Ovary (tissue), 7 donors: ENCODE measurements at regions not wholly inside any gene's neighbourhood (a gene's known extent, or its start where the extent isn't known, plus 50 kb on each side); places are given as distances from the start of the nearest gene placed in this dataset.

Source experiments
- DNase-seq, 5 donors: peaks; one replicate each; pipeline ENCODE4 v3.0.0-alpha.2; 2019 to 2020
- H3K27ac ChIP-seq, 2 donors: fragments of 200-600 bp; one replicate each; pipeline versions ENCODE4 v1.5.1 to v1.8.0; 2019 to 2022
- H3K27me3 ChIP-seq: fragments of 200-600 bp; one replicate; pipeline ENCODE4 v1.8.0; 2022
- H3K36me3 ChIP-seq: fragments of 200-600 bp; sonication (generic); one replicate; pipeline ENCODE4 v1.5.1; 2019
- H3K4me1 ChIP-seq: one replicate; pipeline ENCODE4 v1.8.1; 2013; ENCODE audit warnings: mild to moderate bottlenecking, moderate library complexity; ENCODE audit not compliant: insufficient read depth
- H3K4me3 ChIP-seq: fragments of 200-600 bp; sonication (generic); one replicate; pipeline ENCODE4 v1.5.1; 2017
- H3K9me3 ChIP-seq, 2 donors: fragments of 200-600 bp in 1 of 2; sonication (generic) in 1 of 2; one replicate each; pipeline versions ENCODE4 v1.5.1 to v1.8.1; 2013 to 2019; ENCODE audit warnings: mild to moderate bottlenecking in 1 of 2, moderate library complexity in 1 of 2
- EP300 ChIP-seq: sonication (generic); formaldehyde crosslinking; IDR thresholded peaks from one replicate; pipeline ENCODE4 v1.6.1; 2017; ENCODE audit warnings: antibody characterized with exemption
- POLR2A ChIP-seq: fragments of 450-650 bp; IDR thresholded peaks from one replicate; pipeline ENCODE4 v1.6.1; 2017; ENCODE audit warnings: antibody characterized with exemption, mild to moderate bottlenecking, moderate library complexity
- WGBS, 3 donors: extraction: QIAGEN DNeasy Blood & Tissue Kit in 1 of 3; methylation state at CpG; one replicate each; pipeline versions ENCODE4 v1.1.5 to v1.1.7; 2013 to 2017; 5-methylcytosine and 5-hydroxymethylcytosine counted together
- intact Hi-C, 4 donors: fragments of 100-400 bp; cut with DNase I; formaldehyde crosslinking; loops; one replicate each; pipeline versions ENCODE4 v1.11.0 to v1.15.1; 2022 to 2023
- TF ChIP-seq, protein P1 (sequence below), 3 donors: fragments of 450-650 bp in 2 of 3; fragments of 200-600 bp in 1 of 3; IDR thresholded peaks; one replicate each; pipeline versions ENCODE4 v1.5.1 to v1.8.0; 2016 to 2022; ENCODE audit warnings: antibody characterized with exemption in 3 of 3, mild to moderate bottlenecking in 1 of 3
- donor health status: DM: no; HTN: no; CAD: no; lungs with moderate emphysema.
- donor health status: DM: no; HTN: no; CAD: no.
- donor health status: Bipolar disorder and iron deficiency.
- donor health status: DM: no; HTN: no; CAD: no.
- donor health status: DM: yes; HTN: yes; CAD: no.

DNA sequence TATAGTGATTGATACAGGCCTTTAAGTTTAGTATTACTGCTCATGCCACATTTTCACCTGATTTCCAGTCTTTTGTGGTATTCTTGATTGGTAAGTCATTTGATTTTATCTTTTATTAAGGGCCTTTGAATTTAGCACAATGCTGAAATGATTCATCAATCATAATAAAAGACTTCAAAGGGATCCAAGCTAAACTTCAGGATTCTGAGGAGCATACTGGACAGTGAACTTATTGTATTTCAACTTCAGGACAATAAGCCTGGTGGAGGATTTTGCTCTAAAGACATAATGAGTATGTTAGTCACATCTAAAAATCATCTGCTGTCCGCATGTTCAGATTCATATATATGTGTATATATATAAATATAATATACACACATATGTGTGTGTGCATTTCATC is 233.3 kb downstream of the SETD4 start:
- TF ChIP-seq, protein P1, sequence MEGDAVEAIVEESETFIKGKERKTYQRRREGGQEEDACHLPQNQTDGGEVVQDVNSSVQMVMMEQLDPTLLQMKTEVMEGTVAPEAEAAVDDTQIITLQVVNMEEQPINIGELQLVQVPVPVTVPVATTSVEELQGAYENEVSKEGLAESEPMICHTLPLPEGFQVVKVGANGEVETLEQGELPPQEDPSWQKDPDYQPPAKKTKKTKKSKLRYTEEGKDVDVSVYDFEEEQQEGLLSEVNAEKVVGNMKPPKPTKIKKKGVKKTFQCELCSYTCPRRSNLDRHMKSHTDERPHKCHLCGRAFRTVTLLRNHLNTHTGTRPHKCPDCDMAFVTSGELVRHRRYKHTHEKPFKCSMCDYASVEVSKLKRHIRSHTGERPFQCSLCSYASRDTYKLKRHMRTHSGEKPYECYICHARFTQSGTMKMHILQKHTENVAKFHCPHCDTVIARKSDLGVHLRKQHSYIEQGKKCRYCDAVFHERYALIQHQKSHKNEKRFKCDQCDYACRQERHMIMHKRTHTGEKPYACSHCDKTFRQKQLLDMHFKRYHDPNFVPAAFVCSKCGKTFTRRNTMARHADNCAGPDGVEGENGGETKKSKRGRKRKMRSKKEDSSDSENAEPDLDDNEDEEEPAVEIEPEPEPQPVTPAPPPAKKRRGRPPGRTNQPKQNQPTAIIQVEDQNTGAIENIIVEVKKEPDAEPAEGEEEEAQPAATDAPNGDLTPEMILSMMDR (IDR thresholded peaks at IDR 0.05): no peak
- TF ChIP-seq EP300: no peak
- TF ChIP-seq POLR2A: no peak
- 100% methylated on average over 1 of the region's 1 CpG for WGBS, 3 donors
- Histone ChIP-seq H3K4me1 (no peaks in the 10 kb centered on the region), H3K4me3 (no peak overlapping the region), H3K27me3 (no peaks in the 10 kb centered on the region), H3K36me3 (no peaks in the 10 kb centered on the region), H3K9me3 (no peaks in the 10 kb centered on the region), H3K27ac (no peak overlapping the region)
- no peak for DNase-seq
- intact Hi-C loops: no loop called here

DNA sequence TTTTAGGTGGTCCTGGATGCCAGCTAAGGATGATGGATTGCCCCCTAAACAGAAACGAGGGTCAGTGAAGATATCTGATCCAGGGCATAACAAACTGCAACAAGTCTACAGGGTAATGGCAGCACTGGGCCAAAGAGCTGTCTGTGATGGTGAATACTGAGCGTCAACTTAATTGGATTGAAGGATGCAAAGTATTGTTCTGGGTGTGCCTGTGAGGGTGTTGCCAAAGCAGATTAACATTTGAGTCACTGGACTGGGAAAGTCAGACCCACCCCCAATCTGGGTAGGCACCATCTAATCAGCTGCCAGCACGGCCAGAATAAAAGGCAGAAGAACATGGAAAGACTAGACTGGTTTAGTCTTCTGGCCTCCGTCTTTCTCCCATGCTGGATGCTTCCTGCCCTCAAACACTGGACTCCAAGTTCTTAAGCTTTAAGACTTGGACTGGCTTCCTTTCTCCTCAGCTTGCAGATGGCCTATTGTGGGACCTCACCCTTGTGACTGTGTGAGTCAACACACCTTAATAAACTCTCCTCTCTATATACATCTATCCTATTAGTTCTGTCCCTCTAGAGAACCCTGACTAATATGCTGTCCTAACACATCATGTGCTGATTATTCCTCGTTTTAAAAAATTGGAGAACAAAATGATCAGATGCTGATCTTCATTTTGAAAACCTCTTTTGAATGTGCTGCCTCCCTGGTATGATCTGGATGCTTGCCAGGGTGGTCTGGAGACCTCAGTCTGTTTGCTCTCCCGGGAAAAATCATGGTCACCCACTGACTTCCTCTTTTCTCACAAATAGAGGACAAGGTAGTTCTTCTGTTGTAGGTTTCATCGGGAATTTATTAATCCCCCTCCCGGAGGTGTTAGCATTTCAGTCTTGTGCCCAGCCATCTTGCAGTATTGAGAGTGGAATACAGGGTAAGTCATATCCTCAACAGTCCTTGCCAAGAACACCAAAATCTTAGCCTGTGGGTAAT is 234.7 kb downstream of the SETD4 start:
- Histone ChIP-seq H3K27ac (no peak overlapping the region), H3K36me3 (no peaks in the 10 kb centered on the region), H3K9me3 (no peaks in the 10 kb centered on the region), H3K27me3 (no peaks in the 10 kb centered on the region), H3K4me1 (no peaks in the 10 kb centered on the region), H3K4me3 (no peak overlapping the region)
- TF ChIP-seq, protein P1 (IDR thresholded peaks at IDR 0.05): no peak
- TF ChIP-seq EP300 (no peak), POLR2A (no peak)
- intact Hi-C loops: no loop called here
- no peak for DNase-seq
- WGBS, 3 donors: 84 to 90% (median 88%) methylated on average over 8 of the region's 8 CpGs

DNA sequence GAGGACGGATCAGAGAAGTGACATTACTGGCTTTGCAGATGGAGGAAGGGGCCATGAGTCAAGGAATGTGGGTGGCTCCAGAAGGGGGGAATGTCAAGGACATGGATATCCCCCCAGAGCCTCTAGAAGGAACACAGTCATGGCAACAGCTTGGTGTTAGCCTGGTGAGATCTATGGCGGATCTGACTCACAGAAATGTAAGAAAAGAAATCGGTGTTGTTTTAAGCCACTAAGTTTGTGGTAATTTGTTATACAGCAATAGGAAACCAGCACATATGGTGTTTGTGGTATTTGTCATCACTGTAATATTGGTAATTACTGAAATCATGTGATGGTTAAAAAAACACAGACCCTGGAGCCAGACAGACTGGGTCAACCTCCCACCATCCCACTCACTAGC is 236.2 kb downstream of the SETD4 start:
- intact Hi-C loops: no loop called here
- Histone ChIP-seq H3K36me3 (no peaks in the 10 kb centered on the region), H3K4me3 (no peak overlapping the region), H3K9me3 (no peaks in the 10 kb centered on the region), H3K27me3 (no peaks in the 10 kb centered on the region), H3K27ac (no peak overlapping the region), H3K4me1 (no peaks in the 10 kb centered on the region)
- TF ChIP-seq POLR2A: no peak
- DNase-seq: no peak
- 95 to 98% (median 95%) methylated on average over 3 of the region's 3 CpGs for whole genome bisulfite sequencing, 3 donors

DNA sequence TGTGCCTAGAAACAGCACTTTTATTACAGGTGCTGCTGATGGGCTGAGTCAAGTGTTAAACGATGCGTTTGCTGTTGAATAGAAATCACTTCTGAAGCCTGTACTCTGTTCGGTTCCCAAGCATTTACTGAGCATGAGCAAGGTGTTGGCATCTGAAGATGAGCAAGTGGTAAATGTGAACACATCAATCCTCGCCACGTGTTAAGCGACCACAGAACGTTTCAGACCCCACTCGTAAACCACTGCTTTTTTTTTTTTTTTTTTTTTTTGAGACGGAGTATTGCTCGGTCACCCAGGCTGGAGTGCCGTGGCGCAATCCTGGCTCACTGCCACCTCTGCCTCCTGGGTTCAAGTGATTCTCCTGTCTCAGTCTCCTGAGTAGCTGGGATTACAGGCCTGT is 241.2 kb downstream of the SETD4 start:
- Histone ChIP-seq H3K4me3 (no peak overlapping the region), H3K27me3 (no peaks in the 10 kb centered on the region), H3K9me3 (no peaks in the 10 kb centered on the region), H3K4me1 (no peaks in the 10 kb centered on the region), H3K27ac (no peak overlapping the region), H3K36me3 (no peaks in the 10 kb centered on the region)
- 92 to 95% (median 94%) methylated on average over 12 of the region's 12 CpGs for WGBS, 3 donors
- no peak for DNase-seq
- intact Hi-C loops: no loop called here
- TF ChIP-seq POLR2A (no peak), EP300 (no peak)
- TF ChIP-seq, protein P1 (IDR thresholded peaks at IDR 0.05): no peak

DNA sequence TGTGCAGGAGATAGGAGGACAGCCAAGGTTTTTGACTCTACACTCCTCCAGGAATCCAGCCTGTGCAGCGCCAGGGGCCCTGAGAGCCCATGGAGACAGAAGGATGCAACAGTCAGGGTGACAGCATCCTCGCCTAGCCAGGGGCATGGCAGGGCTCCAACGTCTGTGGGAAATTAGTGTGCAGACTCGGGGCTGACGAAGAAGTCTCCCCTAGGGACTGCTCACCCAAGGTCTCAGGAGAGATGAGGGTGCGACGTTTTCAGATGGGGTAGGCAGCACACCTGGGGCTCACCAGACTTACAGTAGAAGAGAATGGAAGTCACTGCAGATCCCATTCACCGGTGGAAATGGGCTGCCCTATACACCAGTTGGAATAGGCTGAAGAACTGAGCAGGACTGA is 241.7 kb downstream of the SETD4 start:
- no peaks in the 10 kb centered on the region for H3K36me3 ChIP-seq
- H3K4me1 ChIP-seq: no peaks in the 10 kb centered on the region
- TF ChIP-seq, protein P1 (IDR thresholded peaks at IDR 0.05): no peak
- TF ChIP-seq EP300: no peak
- no peak for TF ChIP-seq POLR2A
- DNase-seq: no peak
- H3K27ac ChIP-seq: no peak overlapping the region
- 43 to 48% (median 47%) methylated on average over 8 of the region's 8 CpGs for WGBS, 3 donors
- intact Hi-C loops: no loop called here
- H3K9me3 ChIP-seq: no peaks in the 10 kb centered on the region
- no peak overlapping the region for H3K4me3 ChIP-seq
- no peaks in the 10 kb centered on the region for H3K27me3 ChIP-seq
